ENCODE measurements at regions not wholly inside any gene's neighbourhood (a gene's known extent, or its start where the extent isn't known, plus 50 kb on each side); places are given as distances from the start of the nearest gene placed in this dataset.

DNA sequence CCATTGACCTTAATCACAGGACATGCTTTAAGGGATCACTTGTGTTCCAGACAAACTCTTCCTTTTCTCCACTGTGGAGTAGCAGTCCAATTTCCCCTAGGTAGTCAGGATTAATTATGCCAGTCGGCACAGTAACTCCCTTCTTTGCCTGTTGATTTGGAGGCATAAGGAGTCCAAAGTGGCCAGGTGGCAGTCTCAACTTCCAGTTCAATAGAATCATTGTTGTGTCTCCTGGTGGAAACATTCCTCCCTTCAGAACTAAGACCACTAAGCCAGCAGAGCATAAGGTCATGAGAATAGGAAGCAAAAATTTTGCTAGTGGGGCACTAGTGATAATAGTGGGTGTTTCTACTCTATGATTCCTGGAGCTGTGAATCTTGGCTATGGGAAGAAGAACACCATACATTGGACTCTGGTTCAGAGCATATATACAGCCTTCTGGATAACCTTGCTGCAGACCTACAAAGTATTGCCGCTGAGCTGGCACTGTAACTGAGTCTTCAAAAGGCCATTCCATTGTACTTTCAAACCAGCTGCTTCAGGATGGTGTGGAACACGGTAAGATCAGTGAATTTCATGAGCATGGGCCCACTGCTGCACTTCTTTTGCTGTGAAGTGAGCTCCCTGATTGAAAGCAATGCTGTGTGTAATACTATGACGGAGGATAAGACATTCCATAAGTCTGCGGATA, 147.3 kb upstream of the MAX start:
- DNase-seq (ENCODE audit: low read depth in 2 of 2) = no peak

DNA sequence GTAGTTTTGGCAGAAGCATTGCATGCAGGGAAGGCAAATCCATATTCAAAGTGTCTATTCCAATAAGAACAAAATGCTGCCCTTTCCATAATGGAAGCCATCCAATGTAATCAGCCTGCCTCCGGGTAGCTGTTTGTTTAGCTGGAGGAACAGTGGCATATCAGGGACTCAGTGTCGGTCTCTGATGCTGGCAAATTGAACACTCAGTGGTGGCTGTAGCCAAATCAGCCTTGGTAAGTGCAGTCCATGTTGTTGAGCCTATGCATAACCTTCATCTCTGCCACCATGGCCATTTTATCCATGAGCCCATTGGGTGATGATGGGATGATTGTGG, 147.8 kb upstream of the MAX start:
- no peak for DNase-seq (ENCODE audit: low read depth in 2 of 2)

DNA sequence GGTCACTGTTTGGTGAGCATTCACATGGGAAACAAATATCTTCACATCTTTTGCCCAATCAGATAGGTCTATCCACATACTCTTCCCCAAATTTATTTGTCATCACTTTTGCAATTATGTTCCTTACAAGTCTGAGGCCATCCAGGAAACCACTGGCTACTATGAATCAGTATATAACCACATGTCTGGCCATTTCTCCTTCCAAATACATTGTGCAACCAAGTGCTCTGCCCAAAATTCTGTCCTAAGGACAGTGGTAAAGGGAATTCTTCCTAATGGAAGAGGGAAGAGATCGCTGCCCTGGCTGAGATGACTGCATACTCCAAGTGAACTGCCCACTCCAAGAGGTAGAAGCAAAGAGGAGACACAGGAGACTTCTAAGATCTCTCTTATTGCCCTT, 148.9 kb upstream of the MAX start:
- DNase-seq (ENCODE audit: low read depth in 2 of 2) = no peak

DNA sequence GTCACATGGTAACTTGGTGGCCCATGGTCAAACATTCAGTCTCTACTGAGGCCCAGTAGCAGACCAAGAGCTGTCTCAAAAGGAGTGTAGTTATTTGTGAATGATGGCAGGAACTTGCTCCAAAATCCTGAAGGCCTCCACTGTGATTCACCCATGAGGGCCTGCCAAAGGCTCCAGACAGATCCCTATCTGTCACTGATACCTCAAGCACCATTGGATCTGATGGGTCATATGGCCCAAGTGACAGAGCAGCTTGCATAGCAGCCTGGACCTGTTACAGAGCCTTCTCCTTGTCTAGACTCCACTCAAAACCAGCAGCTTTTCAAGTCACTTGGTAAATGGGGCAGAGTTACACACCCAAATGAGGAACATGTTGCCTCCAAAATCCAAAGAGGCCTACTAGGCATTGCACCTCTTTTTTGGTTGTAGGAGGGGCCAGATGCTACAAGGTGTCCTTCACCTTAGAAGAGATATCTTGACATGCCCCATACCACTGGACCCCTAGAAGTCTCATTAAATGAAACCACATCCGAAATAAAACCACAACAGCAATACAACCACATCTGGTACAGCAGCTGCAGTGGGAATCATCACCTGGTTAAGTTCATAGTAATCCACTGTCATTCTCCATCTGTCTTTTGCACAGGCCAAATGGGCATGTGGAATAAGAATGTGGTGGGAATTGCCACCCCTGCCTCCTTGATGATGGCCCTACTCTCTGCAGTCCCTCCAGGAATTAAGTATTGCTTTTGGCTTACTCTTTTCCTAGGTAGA, 150.4 kb upstream of the MAX start:
- no peak for DNase-seq (ENCODE audit: low read depth in 2 of 2)

DNA sequence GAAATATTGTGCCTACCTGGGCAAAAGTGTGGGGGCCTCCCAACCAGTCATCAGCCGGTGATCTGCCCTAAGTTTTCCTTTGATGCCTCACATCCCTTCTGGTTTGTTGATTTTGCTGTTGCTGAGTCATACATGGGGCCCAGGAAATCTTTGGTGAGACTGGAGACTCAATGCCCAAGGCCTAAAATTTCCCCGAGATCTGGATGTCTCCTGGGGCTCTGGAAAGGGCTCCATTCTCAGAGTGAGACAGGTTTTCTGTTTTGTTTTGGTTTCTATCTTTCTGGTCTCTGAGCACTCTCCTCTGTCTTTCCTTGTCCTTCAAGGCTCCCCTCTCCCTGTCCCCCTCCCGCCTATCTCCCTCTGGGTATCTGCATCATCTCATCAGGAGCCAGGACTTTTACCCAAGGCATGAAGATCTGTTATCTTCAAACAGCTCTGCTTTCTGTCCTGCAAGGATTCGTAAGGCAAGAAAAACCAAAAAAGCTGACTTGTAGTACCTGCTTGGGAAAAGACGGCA, 152.8 kb upstream of the MAX start:
- no peak for DNase-seq (ENCODE audit: low read depth in 2 of 2)

DNA sequence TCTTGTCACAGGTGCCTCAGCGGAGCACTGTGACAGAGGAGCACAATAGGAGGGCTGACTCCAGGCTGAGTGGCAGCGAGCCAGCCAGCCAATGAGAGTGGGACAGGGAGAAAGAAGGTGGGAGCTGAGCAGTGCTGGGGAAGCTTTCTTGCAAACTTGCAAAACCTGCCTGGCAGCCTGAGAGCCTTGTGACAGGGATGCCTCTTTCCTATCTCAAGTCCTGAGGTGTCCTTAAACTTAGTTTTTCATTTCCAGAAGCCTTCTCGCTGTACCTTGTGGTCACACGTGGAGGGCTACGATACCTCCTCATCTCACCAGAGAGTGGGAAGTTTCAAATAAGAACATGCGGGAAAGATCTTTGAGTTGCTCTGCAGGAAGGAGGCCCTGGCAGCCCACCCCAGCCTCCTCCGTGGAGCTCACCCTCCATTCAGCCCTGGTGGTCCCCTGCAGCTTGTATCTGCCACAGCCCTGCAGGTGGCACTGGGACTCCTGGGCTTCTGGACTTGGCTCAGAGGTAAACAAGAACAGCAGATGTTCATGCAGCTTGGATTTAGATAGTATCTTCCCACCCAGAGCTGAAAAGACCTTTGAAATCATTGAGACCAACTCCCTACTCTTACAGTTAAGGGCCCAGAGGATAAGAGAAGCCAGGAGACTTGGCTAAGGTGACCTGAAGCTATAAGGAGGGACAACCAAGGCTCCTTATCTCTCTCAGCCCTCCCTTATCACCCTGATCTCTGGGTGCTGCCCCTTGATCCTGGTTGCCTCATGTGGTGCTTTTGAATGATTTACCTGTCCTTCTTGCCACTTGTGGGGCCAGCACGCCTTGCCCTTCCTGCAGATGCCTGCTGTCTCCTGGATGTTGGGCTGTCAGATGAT, 153.5 kb upstream of the MAX start:
- DNase-seq (ENCODE audit: low read depth in 2 of 2) = no peak

DNA sequence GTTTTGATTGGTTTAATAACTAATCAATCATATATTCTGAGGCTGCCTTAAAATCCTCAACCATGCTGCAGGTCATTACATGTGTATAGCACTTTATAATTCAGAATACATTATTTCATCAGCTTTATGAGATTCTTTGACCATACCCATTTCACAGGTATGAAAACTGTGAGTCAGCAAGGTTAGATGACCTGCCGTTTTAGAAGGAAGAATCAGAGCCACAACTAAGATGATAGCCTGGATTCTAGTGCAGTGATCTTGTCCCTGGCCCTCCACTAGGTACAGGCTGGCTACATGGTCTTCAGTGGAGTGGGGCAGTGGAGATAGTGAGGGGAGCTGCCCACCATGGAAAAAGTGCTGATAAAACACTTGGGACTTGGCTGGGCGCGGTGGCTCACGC, 154.4 kb upstream of the MAX start:
- no peak for DNase-seq (ENCODE audit: low read depth in 2 of 2)

DNA sequence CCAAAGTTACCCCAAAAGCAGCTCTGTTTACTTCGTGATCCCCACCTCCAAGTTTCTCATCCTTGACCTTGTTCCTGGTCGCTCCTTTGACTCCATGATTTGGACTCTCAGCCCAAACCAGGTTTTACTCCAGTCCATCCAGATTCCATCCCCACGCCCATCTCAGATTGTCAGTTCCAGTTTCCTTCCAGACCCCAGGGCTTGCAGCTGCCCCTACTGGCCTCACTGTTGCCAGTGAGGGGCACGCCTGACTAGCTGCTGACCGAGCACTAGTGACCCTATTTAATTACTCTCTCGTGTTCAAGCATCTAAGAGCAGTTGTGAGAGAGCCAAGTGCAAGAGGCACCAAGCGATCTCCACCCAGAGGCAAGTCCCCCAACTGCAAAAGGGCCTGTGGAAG, 155.1 kb upstream of the FUT8 start:
- no peak for DNase-seq (ENCODE audit: low read depth in 2 of 2)

DNA sequence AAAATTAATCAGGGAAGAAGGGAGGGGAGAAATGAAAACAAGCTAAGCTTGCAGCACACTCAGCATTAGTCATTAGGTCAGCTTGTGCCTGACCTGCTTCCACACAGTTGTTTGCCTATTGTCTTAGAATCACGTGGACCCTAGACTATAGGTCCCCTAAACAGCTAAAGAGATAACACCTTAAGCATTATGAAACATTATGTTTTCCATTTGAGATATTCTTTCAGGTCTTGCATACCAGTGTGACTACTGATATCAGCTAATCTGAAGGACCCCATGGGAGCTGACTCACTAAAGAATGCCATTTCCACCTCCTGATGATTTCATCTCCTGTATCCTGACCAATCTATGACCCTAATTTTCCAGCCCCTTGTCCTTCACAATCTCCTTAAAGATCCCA, 154.1 kb upstream of the FUT8 start:
- no peak for DNase-seq (ENCODE audit: low read depth in 2 of 2)

DNA sequence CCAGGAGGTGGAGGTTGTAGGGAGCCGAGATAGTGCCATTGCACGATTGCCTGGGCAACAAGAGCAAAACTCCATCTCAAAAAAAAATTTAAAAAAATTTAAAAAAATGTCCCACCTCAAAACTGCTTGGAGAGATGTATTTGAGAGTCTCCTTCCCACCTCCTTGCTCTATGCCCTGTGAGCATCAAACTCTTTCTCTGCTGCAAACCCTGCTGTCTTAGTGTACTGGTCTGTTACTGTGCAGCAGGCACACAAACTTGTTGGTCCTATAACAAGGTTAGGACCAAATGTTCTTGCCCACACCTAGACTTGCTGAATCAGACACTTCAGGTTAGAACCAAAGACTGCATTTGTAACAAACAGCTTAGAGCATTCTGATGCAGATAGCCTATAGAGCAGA, 153.5 kb upstream of the FUT8 start:
- no peak for DNase-seq (ENCODE audit: low read depth in 2 of 2)

DNA sequence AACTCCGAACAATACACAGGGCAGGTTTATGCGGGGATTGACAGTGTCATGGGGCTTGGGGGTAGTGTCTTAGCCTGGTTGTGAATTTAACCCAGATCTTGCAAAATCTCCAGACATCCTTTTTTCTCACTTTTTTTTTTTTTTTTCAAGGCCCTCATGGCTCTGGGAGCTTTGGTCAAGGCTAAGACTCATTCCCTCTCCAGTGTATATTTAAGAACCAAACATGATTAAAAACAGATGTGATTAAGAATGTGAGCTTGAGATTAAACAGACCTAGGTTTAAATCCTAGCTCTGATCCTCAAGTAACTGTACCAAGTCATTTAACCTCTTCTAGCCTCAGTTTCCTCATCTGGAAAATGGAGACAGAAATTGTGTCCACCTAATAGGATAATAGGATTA, 151.7 kb upstream of the FUT8 start:
- DNase-seq (ENCODE audit: low read depth in 2 of 2) = no peak

DNA sequence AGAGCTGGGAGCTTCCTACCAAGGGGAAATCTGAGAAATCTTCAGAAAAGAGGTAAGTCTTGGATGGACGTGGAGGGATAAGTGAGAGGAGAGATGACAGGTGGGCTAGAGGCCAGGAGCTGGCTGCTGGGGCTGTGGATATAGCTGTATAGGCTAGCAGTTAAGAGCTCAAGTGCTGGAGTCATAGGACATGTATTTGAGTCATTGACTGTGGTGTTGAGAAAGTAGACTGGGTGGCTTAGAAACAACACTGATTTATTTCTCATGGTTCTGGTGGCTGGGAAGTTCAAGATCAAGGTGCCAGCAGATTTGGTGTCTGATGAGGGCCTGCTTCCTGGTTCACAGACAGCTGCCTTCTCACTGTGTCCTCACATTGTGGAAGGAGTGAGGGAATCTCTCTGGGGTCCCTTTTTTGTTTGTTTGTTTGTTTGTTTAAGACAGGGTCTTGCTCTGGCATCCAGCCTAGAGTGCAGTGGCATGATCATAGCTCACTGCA, 151.1 kb upstream of the FUT8 start:
- no peak for DNase-seq (ENCODE audit: low read depth in 2 of 2)

DNA sequence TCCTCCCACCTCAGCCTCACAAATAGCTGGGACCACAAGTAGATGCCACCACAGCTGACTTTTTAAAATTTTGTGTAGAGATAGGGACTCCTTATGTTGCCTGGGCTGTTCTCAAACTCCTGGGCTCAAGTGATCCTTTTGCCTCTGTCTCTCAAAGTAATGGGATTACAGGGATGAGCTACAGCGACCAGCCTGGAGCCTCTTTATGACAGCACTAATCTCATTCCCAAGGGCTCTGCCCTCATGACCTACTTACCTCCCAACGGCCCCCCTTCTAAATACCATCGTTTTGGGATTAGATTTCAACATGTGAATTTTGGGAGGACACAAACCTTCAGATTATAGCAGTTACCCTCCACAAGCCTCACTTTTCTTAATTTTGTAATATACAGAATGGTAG, 150.6 kb upstream of the FUT8 start:
- DNase-seq (ENCODE audit: low read depth in 2 of 2) = no peak

DNA sequence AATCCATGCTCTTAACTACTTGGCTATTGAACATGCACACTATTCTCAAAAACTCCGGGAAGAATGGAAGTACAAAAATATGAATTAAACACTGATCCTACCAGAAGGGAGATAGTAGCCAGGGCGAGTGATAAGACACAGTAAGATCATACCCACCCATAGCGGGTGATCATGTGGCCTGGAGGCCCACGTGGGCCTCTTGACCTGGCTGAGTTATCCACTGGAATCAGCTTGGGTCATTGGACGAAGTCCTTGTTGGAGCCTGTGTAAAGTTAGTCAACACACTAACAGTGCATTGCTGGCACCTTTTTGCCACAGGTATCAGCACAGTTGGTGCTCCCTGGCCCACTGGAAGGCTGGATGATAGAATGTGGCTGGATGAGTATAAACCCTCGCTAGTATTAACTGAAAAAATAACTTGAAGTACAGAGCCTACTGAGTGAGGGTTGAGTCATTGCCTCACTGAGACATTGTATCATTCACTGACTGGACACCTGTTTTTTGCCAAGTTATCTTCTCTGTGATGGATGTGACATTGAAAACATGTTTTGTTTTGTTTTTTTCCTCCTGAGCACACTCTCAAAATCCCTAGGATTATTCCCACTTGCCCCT, 149.2 kb upstream of the FUT8 start:
- no peak for DNase-seq (ENCODE audit: low read depth in 2 of 2)

DNA sequence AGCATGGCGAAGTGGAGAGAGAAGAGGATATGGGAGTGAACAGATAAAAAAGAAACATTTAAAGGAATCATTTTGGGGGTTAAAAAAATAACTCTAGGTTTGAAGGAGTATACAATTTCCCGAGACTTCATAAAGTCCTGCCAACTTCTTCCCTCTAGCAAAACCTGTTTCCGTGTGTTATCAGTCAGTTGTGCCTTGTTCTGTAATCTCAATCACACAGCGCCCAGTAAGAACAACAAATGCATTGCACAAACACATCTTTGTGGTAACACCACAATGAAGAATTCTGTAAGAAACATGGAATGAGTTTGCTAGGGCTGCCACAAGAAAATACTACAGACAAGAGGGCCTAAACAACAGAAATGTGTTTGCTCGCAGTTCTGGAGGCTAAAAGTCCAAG, 144.7 kb upstream of the FUT8 start:
- no peak for DNase-seq (ENCODE audit: low read depth in 2 of 2)

DNA sequence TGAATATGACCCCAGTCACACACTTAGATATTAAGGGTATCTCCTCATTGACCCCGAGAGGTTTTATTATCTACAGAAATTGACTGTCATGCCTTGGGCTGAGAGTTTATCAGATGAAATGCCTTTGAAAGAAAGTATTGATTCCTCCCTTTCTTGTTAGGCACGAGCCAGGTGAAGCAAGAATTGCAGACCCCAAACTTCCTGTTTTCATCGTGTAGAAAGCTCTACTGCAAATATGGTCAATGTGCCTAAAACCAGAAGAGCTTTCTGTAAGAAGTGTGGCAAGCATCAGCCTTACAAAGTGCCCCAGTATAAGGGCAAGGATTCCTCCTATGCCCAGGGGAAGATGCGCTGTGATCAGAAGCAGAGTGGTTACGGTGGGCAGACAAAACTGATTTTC, 143.9 kb upstream of the FUT8 start:
- DNase-seq (ENCODE audit: low read depth in 2 of 2) = no peak

DNA sequence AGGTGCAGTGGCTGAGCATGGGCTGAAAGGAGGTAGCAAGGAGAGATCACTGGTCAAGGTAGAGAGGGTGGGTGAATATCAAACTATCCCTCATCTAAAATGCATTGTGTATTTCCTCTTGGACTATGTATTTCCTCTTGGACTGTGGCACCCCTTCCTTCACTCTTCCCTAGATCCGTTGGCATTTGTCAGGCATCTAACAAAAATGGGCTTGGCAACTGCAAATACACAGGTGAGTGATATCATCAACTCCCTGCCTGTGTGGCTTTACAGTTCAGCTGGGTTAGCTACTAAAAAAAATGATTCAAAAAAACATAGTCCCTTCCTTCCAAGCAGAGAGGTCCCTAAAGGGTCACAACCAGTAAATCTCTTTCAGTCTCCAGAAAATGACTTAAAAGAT, 142.8 kb upstream of the FUT8 start:
- DNase-seq (ENCODE audit: low read depth in 2 of 2) = no peak

DNA sequence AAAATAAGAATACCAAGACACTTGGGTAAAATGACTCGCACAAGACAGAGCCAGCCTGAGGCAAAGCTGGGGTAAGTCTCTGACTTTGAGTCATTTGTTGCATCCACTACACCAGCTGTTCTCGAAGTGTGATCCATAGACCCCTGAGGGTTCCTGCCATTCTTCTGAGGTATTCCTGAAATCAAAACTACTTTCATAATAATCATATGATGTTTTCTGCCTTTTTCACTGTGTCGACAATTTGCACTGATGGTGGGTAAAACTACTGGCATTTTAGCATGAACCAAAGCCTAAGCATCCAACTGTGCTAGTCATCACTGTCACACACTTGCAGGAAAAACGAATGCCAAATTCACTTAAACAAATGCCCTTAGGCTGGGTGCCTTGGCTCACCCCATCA, 135.5 kb upstream of the FUT8 start:
- peak in 1 of 2 donors; percentile 14 for DNase-seq (ENCODE audit: low read depth in 2 of 2)

DNA sequence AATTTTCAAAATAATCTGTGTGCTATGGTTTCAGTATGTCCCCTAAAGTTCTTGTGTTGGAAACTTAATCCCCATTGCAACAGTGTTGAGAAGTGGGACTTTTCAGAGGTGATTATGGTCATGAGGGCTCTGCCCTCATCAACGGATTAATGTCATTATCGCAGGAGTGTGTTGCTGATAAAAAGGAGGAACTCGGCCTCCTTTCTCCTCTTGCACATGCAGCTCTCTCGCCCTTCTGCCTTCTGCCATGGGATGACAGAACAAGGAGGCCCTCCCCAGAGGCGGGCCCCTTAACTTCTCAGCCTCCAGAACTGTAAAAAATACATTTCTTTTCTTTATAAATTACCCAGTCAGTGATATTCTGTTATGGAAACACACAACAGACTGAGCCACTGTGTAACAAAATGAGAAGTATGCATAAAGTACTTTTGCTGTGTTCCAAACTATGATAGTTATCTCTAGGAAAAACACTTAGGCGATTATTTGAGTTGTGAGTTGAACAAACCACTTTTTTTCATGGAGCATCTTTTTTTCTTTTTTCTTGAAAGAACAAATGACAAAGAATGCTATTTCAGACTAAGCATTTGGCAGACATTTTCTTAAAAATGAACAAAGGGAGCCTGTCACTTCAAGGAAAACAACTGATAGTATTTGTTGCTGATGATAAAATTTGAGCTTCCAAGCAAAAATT, 134.8 kb upstream of the FUT8 start:
- DNase-seq (ENCODE audit: low read depth in 2 of 2) = no peak

DNA sequence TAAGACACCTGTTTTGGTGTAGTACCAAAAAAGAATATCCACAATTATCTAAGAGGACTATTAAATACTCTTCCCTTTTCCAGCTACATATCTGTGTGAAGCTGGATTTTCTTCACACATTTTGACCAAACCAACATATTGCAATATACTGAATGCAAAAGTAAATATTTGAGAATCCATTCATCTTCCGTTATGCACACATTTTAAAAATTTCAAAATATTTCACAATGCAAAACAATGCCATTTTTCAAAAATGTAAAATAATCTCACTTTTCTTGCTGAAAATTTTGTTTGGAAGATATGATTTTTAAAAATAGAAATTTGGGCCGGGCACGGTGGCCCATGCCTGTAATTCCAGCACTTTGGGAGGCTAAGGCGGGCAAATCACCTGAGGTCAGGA, 133.9 kb upstream of the FUT8 start:
- no peak for DNase-seq (ENCODE audit: low read depth in 2 of 2)

DNA sequence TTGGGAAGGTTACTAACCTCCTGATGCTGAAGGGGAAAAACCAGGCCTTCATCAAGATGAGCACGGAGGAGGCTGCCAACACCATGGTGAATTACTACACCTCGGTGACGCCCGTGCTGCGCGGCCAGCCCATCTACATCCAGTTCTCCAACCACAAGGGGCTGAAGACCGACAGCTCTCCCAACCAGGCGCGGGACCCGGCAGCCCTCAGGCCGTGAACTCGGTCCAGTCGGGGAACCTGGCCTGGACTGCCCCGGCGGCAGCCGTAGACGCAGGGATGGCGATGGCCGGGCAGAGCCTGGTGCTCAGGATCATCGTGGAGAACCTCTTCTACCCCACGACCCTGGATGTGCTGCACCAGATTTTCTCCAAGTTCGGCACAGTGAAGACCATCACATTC, 133.0 kb upstream of the FUT8 start:
- DNase-seq (ENCODE audit: low read depth in 2 of 2) = no peak
